GM18861 (cell line): ENCODE measurements at regions not wholly inside any gene's neighbourhood (a gene's known extent, or its start where the extent isn't known, plus 50 kb on each side); places are given as distances from the start of the nearest gene placed in this dataset.
"Not testable (repeated sequence)": the region's sequence is repeated elsewhere in the genome, so short reads cannot be mapped to it uniquely, and the experiment has no call there.

Experiments
- ATAC-seq: cut with Tn5 transposase; IDR thresholded peaks from one replicate; pipeline ENCODE4 v1.9.1; 2021; ENCODE audit not compliant: unreplicated experiment

DNA sequence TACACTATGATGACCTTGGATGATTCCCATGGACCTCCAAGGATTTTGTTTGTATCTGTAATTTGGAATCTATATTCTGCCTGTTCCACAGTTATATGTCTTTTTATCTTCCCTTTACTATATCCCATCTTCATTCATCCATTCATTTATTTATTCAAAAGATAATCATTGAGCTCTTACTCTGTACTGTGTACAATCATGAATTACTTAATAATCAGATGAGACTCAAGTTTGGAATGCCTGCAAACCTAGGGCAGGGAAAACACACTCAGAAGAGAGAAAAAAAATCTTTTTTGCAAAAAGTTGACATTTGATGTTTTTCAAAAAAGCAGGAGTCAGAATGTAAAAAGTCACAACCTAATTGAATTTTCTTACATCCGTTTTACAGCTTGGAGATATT lies 170.2 kb upstream of the GNAI1 start:
- ATAC-seq, result no peak

DNA sequence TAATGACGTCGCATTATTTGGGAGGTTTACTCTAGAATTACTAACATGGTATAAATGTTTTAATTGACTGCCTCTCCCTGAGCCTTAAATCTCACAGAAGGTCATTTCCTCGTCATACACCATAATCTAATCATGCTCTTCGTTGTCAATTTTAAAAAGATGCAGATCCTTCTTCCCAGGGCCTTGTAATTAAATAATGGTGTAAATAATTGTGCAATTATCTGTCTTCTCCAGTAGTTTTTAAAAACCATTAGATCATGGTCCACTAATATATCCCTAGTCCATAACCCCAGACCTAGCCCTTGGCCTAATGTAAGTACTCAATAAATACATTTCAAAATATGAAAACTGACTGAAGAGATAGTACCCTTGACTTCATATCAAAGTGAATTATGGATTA lies 181.5 kb upstream of the GNAI1 start:
- ATAC-seq, result no peak

DNA sequence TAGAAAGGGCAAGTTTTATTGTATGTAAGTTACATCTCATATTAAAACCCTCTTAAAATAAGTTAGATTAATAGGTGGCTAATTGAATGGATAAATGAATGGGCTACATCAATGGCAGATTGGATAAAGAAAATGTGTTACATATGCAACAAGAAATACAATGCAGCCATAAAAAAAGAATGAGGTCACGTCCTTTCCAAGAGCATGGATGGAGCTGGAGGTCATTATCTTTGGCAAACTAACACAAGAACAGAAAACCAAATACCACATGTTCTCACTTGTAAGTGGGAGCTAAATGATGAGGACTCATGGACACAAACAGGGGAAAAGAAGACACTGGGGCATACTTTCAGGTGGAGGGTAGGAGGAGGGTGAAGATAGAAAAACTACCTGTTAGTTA lies 182.2 kb upstream of the GNAI1 start:
- no peak for ATAC-seq

DNA sequence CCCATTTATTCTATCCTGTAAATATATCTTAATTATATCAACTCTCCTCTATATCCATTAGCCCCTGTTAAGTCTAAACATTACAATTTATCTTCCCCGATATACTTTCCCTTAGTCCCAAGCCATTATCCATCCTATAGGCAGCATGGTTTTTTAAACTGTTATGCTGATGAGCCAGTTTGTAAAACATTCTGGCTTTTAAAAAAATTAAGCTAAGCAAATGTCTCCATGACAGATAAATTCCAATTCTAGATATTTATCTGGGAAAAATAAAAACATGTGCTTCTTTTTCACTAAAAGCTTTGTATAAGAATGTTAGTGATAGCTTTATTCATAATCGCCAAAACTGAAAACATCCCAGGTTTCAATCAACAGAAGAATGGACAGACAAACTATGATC lies 183.2 kb upstream of the GNAI1 start:
- no peak for ATAC-seq

DNA sequence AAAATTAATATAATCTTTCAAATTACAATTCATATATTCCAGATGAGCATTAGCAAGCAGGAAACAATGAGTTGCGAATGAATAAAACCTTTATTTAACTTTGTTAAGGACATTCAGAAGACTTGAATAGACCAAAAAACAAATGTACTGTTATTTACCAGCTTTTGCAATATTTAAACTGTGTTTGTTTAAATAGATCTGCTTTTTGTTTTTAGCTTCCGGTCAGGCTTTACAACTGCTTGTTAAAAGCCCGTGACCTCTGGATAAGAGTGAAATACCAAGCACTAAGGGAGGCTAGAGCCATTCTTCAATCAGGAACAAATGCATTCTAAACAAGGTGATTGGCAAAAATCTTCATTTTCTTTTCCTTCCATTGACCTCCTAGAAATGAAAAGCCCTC lies 184.9 kb upstream of the GNAI1 start:
- no peak for ATAC-seq

DNA sequence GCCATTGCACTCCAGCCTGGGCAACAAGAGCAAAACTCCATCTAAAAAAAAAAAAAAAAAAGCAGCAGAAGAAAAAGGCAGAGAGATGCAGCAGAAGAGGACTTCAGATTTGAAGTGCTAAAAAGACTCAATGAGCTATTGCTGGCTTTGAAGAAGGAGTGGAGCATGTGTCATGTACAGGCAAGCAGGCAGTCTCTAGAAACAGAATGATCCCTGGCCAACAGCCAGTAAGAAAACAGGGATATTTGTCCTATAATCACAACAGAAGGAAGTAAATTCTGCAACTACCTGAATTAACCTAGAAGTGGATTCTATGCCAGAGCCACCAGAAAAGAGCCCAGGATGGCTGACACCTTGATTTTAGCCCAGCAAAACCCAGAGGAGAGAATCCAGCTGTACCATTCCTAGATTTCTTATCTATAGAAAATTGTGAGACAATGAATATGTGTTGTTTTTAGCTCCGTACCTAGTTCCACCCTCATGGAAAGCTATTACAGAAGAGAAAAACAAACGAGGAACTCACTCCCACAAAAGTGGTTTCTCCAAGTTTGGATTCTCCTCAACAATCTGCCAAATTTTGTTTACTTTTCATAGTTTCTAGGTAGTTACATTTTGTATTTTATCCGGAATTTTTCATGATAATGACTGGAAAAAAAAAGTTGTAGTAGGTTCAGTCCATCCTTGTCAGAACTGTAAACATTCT lies 198.2 kb upstream of the GNAI1 start:
- ATAC-seq, result no peak

DNA sequence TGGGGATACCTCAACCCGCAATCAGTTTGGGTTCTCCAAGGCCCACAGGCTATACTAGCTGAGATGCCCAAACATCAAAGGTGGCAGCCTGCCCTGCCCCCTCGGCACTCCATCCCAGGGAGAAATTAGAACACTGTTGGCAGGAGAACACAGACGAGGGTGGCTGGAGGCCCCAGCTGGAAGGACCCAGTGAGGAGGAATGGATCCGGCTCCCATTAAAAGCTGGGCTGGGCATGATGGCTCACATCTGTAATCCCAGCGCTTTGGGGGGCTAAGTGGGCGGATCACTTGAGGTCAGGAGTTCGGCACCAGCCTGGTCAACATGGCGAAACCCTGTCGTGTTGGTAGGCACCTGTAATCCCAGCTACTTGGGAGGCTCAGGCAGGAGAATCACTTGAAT lies 199.9 kb upstream of the GNAI1 start:
- no peak for ATAC-seq

DNA sequence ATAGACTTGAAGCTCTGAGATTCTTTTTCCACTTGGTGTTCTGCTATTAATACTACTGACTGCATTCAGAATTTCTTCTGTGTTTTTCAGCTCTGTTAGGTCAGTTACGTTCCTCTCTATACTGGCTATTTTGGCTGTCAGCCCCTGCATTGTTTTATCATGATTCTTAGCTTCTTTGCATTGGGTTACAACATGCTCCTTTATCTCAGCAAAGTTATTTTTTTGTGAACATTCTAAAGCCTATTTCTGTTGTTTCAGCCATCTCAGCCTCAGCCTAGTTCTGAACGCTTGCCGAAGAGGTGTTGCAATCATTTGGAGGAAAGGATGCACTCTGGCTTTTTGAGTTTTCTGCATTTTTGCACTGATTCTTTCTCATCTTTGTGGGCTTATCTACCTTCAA lies 201.5 kb upstream of the GNAI1 start:
- no peak for ATAC-seq

DNA sequence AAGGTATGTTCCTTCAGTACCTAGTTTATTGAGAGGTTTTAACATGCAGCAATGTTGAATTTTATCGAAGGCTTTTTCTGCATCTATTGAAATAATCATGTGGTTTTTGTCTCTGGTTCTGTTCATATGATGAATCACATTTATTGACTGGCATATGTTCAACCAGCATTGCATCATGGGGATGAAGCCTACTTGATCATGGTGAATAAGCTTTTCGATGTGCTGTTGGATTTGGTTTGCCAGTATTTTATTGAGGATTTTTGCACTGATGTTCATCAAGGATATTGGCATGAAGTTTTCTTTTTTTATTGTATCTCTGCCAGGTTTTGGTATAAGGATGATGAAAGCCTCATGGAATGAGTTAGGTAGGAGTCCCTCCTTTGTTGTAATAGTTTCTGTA lies 204.0 kb upstream of the GNAI1 start:
- no peak for ATAC-seq

DNA sequence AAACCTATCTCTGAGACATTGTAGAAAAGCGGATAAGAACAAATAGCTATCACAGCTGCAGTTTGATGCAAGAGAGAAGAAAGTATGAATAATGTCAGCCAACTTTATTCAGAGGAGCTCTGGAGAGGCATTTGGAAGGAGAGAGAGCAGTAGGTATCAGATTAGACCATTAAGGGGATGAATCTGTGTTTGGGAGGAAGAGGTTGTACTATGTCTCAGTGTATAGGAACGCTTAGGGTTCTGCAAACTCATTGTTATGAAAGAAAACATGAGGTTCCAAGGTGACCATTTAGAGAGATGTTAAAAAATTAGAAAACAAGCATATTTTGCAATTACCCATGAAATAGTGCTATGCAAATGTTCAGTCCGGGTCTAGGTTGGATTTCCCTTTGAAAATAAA lies 207.5 kb upstream of the GNAI1 start:
- no peak for ATAC-seq

DNA sequence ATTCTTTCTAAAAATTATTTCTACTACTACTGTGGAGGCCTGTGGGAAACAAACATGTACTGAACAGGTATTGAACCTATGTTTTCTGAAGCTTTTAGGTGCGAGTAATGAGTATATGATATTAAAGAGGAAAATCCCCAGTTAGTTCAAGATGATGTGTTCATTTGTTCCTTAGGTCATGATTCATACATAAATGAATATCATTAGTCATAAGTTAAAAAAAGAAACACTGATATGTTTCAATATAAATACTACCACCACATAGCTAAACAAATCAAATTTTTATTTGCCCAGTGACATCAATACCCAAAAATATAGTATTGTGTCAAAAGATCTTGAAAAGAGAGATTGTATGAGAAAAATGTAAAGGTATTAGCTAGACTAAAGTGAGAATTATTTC lies 210.7 kb upstream of the GNAI1 start:
- ATAC-seq, result no peak

DNA sequence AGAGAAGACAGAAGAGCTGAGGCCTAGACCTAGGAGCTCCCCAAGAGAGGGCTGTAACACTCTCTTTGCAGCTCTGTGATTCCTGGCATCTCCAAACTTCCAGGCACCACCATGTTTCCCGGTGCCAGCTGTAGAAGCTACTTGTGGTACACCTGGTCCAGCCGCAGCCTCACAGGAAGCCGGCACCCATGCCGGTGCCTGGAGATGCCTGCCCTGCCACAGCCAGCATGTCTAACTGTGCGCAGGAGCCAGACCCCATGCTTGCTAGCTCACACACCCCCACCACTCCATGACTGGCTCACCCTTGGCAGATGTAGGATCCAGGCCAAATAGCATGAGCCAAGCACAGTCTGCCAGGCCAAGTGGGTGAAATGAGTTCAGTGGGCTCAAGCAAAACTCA lies 211.7 kb upstream of the GNAI1 start:
- ATAC-seq, result no peak

DNA sequence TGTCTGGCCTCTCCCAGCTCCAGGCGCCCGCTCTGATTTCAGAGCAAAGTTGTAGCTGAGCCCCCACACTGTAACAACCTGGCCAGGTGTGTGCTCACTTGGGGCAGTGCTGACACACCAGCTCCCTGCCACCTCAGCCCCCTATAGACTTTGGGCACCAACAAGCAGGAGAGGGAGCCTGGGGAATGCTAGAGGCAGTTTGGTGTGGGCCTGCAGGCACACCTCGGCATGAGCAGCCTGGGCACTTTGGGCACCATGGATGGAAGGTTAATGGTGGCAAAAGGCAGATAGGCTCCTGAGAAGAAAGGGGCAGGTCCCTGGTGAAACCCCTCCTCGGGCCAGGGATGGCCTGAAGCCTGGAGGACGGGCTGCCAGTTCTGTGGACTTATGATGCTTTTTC lies 212.7 kb upstream of the GNAI1 start:
- ATAC-seq, result no peak

DNA sequence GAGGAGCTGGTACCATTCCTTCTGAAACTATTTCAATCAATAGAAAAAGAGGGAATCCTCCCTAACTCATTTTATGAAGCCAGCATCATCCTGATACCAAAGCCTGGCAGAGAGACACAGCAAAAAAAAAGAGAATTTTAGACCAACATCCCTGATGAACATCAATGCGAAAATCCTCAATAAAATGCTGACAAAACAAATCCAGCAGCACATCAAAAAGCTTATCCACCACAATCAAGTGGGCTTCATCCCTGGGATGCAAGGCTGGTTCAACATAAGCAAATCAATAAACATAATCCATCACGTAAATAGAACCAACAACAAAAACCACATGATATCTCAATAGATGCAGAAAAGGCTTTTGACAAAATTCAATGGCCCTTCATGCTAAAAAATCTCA lies 216.0 kb upstream of the GNAI1 start:
- not testable (repeated sequence) for ATAC-seq

DNA sequence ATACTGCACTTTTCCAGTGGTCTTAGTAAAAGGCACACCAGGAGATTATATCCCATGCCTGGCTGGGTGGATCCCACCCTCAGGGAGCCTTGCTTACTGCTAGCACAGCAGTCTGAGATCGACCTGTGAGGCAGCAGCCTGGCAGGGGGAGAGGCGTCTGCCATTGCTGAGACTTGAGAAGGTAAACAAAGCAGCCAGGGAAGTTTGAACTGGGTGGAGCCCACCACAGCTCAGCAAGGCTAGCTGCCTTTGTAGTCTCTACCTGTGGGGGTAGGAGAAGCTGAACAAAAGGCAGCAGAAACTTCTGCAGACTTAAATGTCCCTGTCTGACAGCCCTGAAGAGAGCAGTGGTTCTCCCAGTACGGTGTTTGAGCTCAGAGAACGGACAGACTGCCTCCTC lies 219.3 kb upstream of the GNAI1 start:
- not testable (repeated sequence) for ATAC-seq

DNA sequence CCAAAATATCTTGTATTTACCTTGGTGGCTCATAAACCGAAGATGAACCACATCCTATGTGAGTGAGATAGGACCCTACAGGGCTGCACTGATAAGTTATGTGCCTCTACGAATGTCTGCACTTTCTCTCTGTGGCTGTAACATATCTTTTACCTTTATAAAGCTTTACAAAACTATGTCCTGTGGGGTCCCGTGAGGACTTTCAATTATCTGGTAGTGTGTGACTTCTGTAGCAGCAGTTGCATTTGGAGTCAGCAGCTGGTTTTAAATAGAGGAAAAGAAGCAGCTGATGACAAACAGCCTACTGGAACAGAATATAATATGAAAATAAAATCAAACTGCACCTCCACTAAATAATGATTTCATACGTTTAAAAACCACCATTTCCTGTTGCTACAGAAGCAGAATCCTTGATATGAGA lies 222.4 kb upstream of the GNAI1 start:
- no peak for ATAC-seq

DNA sequence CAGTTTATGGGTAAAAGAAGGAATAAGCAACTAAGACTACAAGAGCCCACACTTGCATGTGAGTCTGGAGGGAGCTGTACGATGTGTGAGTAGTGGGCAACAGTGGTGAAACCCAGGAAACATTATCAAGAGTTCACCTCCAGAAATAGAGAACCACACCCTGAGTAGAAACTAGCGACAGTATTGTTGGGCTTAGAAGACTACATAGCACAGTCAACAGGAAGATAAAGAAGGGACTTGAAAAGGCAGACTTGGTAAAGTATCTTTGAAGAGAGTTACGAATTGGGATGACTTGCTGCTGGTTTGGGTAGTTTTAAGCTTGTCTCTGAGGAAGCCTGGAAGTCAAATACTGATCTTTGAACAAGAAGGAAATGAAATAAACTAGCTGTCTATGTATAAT lies 223.2 kb upstream of the GNAI1 start:
- no peak for ATAC-seq

DNA sequence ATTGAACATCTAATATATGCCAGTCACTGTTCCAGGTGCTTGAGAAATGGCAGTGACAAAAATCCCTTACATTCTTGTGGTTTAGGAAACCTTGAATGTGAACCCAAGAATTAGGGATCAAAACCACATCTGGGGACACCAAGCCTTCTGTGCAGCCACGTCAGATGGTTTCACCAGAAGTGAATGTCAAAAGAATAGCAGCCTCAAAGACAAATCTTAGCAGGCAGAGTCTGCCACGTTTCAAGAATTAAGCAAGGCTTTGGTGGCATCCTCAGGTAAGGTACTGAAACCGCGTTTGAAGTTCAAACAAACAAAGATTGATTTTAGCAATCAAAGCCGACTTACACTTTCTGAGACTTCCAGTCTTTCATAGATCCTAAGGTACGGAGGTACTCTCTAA lies 225.5 kb upstream of the GNAI1 start:
- ATAC-seq, result no peak

DNA sequence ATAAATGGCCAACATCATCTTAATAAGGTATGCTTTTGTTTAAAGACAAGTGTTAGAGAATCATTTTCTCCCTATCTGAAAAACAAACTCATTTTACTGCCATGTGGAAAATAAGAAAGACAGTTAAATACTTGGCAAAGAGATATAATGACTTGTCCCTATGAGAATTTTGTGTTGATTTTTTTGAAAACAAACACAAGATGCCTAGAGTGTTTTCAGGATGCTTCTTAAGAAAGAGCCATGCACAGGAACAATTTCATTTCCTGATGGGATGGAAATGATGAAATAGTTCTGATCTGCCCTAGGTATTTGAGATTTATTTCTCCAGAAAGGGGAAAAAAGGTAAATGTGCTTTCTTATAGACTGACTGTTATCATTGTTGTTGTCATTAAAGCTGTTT lies 237.5 kb upstream of the GNAI1 start:
- ATAC-seq, result no peak

DNA sequence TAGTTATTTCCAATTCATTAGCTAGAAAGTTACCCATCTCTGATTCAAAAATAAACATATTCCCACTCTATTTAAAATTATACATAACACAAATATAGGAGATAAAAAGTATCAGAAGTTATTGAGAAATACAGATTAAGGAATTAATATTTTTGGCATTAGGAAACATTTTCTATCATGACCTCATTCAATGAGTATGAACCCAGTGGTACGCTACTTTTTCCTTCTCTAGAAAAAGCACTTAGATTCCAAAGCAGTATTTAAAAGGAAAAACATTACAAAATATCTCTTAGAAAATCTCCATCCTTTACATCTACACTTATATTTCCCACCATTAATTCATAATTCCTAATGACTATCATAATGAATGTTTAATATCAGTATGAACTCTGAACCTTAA lies 240.6 kb upstream of the GNAI1 start:
- ATAC-seq, result no peak

DNA sequence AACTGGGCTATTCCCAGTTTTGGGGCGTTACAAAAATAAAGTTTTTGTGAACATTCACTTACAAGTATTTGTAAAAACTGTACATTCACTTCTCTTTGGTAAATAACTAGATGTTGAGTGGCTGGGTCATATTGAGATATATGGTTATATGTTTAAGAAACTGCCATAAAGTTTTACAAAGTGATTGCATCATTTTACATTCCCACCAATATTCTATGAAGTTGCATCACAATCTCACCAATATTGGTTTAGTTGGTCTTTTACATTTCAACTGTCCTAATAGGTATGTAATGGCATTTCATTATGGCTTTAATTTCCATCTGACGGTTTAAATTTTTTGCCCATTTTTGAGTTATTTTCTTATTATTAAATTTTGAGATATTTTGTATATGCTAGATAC lies 251.7 kb upstream of the GNAI1 start:
- ATAC-seq, result no peak

DNA sequence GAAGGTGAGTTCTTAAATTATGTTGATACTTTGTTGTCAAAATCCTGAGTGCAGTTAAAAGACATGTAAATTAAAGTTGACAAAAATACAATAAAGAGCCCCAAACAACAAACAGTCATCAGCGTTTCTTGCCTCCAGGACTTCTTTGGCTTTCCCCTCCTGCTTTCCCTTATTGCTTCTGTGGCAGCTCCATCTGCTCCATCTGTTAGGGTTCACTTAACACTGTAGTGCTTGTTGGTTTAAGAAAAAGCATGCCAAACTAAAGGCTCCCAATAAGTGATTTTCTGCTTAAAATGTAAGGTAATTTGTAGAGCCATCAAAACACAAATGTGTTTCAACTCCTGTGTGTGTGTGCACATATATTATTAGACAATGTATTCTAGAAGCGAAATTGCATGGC lies 254.3 kb upstream of the GNAI1 start:
- ATAC-seq, result no peak

DNA sequence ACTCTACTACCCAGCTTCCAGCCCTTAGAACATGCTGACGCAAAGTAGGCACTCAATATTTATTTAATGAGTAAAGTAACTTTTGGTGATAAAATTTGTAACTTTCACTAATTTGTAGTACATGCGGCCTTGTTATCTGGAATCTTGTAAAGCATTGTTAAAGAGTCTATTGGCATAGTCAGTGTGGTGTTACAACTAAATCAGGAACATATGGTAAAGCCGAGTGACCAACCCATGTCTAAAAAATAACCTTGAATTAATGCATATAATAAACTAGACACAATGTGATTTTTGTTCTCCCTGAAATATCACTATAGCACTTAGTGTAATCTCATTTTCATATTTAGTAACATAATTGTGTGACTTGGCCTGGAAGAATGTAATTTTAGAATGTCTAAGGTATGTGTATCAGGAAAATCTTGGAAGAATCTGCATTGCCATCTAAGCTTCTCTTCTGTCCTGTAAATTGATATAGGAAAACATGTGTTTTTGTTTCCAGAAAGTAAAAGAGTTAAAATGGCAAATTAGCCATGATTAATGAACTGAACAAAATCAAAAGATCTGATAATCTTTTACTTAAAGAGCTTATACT lies 256.7 kb upstream of the GNAI1 start:
- no peak for ATAC-seq
